ENCODE measurements at regions not wholly inside any gene's neighbourhood (a gene's known extent, or its start where the extent isn't known, plus 50 kb on each side); places are given as distances from the start of the nearest gene placed in this dataset.

- Mint-ChIP-seq H3K27me3 (peaks cover 3 to 5% of the 10 kb centered on the region in 2 donors), H3K36me3 (no peaks in the 10 kb centered on the region), H3K9me3 (no peaks in the 10 kb centered on the region), H3K4me3 (no peak overlapping the region), H3K27ac (no peak overlapping the region), H3K4me1 (peaks cover 0 to 2% (median 0%) of the 10 kb centered on the region in 4 donors)
- H3K4me3 ChIP-seq (ENCODE audit: low read length in 2 of 2), result no peak overlapping the region
- H3K9me3 ChIP-seq (ENCODE audit: control insufficient read depth in 1 of 2, low read length in 2 of 2), result no peaks in the 10 kb centered on the region
- no peak overlapping the region for H3K27ac ChIP-seq (ENCODE audit: low read depth, low read length)
- H3K4me1 ChIP-seq (ENCODE audit: insufficient read depth, low read length), result no peaks in the 10 kb centered on the region
- intact Hi-C loops (cut with micrococcal nuclease), result no loop called here
- ChIA-PET POLR2A (ENCODE audit: partially characterized antibody) (no interaction called here), CTCF (ENCODE audit: partially characterized antibody) (no interaction called here)
- DNase-seq, result no peak
- H3K36me3 ChIP-seq (ENCODE audit: insufficient read depth, low read length), result no peaks in the 10 kb centered on the region
- H3K27me3 ChIP-seq (ENCODE audit: insufficient read depth, low read length), result no peaks in the 10 kb centered on the region
Measured at GRCh38 chr17:33976831-33977230, 278.3 kb upstream of the CCL2 start.

GRCh38 chr17:33977729-33978514 is 277.2 kb upstream of the CCL2 start:
- H3K4me1 ChIP-seq (ENCODE audit: insufficient read depth, low read length), result no peaks in the 10 kb centered on the region
- no peaks in the 10 kb centered on the region for H3K9me3 ChIP-seq (ENCODE audit: control insufficient read depth in 1 of 2, low read length in 2 of 2)
- intact Hi-C loops (cut with micrococcal nuclease), result no loop called here
- no peaks in the 10 kb centered on the region for H3K27me3 ChIP-seq (ENCODE audit: insufficient read depth, low read length)
- Mint-ChIP-seq H3K4me1 (peaks cover 0 to 2% (median 0%) of the 10 kb centered on the region in 4 donors), H3K27me3 (peaks cover 3 to 5% of the 10 kb centered on the region in 2 donors), H3K4me3 (no peak overlapping the region), H3K9me3 (no peaks in the 10 kb centered on the region), H3K36me3 (no peaks in the 10 kb centered on the region), H3K27ac (no peak overlapping the region)
- ChIA-PET POLR2A (ENCODE audit: partially characterized antibody) (no interaction called here), CTCF (ENCODE audit: partially characterized antibody) (no interaction called here)
- DNase-seq, result no peak
- H3K4me3 ChIP-seq (ENCODE audit: low read length in 2 of 2), result no peak overlapping the region
- no peaks in the 10 kb centered on the region for H3K36me3 ChIP-seq (ENCODE audit: insufficient read depth, low read length)
- H3K27ac ChIP-seq (ENCODE audit: low read depth, low read length), result no peak overlapping the region

GRCh38 chr17:33978889-33979288 is 276.2 kb upstream of the CCL2 start:
- CTCF ChIA-PET (ENCODE audit: partially characterized antibody), result no interaction called here
- no peaks in the 10 kb centered on the region for H3K36me3 Mint-ChIP-seq
- intact Hi-C loops (cut with micrococcal nuclease), result no loop called here
- Histone ChIP-seq H3K27ac (ENCODE audit: low read depth, low read length) (no peak overlapping the region), H3K4me3 (ENCODE audit: low read length in 2 of 2) (no peak overlapping the region), H3K4me1 (ENCODE audit: insufficient read depth, low read length) (no peaks in the 10 kb centered on the region), H3K27me3 (ENCODE audit: insufficient read depth, low read length) (no peaks in the 10 kb centered on the region), H3K9me3 (ENCODE audit: control insufficient read depth in 1 of 2, low read length in 2 of 2) (no peaks in the 10 kb centered on the region), H3K36me3 (ENCODE audit: insufficient read depth, low read length) (no peaks in the 10 kb centered on the region)
- H3K4me3 Mint-ChIP-seq, result no peak overlapping the region
- POLR2A ChIA-PET (ENCODE audit: partially characterized antibody), result no interaction called here
- peaks cover 3 to 5% of the 10 kb centered on the region in 2 donors for H3K27me3 Mint-ChIP-seq
- H3K27ac Mint-ChIP-seq, result no peak overlapping the region
- no peaks in the 10 kb centered on the region for H3K9me3 Mint-ChIP-seq
- peaks cover 0 to 2% (median 0%) of the 10 kb centered on the region in 4 donors for H3K4me1 Mint-ChIP-seq
- no peak for DNase-seq

GRCh38 chr17:33980193-33980592 is 274.9 kb upstream of the CCL2 start:
- Histone ChIP-seq H3K27me3 (ENCODE audit: insufficient read depth, low read length) (no peaks in the 10 kb centered on the region), H3K4me3 (ENCODE audit: low read length in 2 of 2) (no peak overlapping the region), H3K27ac (ENCODE audit: low read depth, low read length) (no peak overlapping the region), H3K9me3 (ENCODE audit: control insufficient read depth in 1 of 2, low read length in 2 of 2) (no peaks in the 10 kb centered on the region), H3K4me1 (ENCODE audit: insufficient read depth, low read length) (no peaks in the 10 kb centered on the region), H3K36me3 (ENCODE audit: insufficient read depth, low read length) (no peaks in the 10 kb centered on the region)
- H3K9me3 Mint-ChIP-seq, result no peaks in the 10 kb centered on the region
- H3K4me3 Mint-ChIP-seq, result no peak overlapping the region
- H3K4me1 Mint-ChIP-seq, result peaks cover 0 to 2% (median 0%) of the 10 kb centered on the region in 4 donors
- POLR2A ChIA-PET (ENCODE audit: partially characterized antibody), result no interaction called here
- peaks cover 4 to 6% of the 10 kb centered on the region in 2 donors for H3K27me3 Mint-ChIP-seq
- CTCF ChIA-PET (ENCODE audit: partially characterized antibody), result no interaction called here
- H3K36me3 Mint-ChIP-seq, result no peaks in the 10 kb centered on the region
- DNase-seq, result no peak
- no peak overlapping the region for H3K27ac Mint-ChIP-seq
- intact Hi-C loops (cut with micrococcal nuclease), result no loop called here

GRCh38 chr17:33981711-33982601 is 273.1 kb upstream of the CCL2 start:
- ChIA-PET POLR2A (ENCODE audit: partially characterized antibody) (no interaction called here), CTCF (ENCODE audit: partially characterized antibody) (no interaction called here)
- H3K27me3 Mint-ChIP-seq, result peaks cover 2 to 6% of the 10 kb centered on the region in 2 donors
- no peak overlapping the region for H3K27ac Mint-ChIP-seq
- H3K9me3 ChIP-seq (ENCODE audit: control insufficient read depth in 1 of 2, low read length in 2 of 2), result no peaks in the 10 kb centered on the region
- no peaks in the 10 kb centered on the region for H3K36me3 Mint-ChIP-seq
- intact Hi-C loops (cut with micrococcal nuclease), result no loop called here
- no peaks in the 10 kb centered on the region for H3K9me3 Mint-ChIP-seq
- H3K4me3 ChIP-seq (ENCODE audit: low read length in 2 of 2), result no peak overlapping the region
- no peaks in the 10 kb centered on the region for H3K27me3 ChIP-seq (ENCODE audit: insufficient read depth, low read length)
- no peak overlapping the region for H3K27ac ChIP-seq (ENCODE audit: low read depth, low read length)
- peaks cover 0 to 2% (median 0%) of the 10 kb centered on the region in 4 donors for H3K4me1 Mint-ChIP-seq
- no peaks in the 10 kb centered on the region for H3K4me1 ChIP-seq (ENCODE audit: insufficient read depth, low read length)
- no peaks in the 10 kb centered on the region for H3K36me3 ChIP-seq (ENCODE audit: insufficient read depth, low read length)
- H3K4me3 Mint-ChIP-seq, result no peak overlapping the region
- DNase-seq, result no peak

GRCh38 chr17:33982909-33983308 is 272.2 kb upstream of the CCL2 start:
- Mint-ChIP-seq H3K36me3 (no peaks in the 10 kb centered on the region), H3K27ac (no peak overlapping the region), H3K4me1 (peaks cover 0 to 2% (median 0%) of the 10 kb centered on the region in 4 donors), H3K27me3 (peaks cover 4 to 7% of the 10 kb centered on the region in 2 donors), H3K4me3 (no peak overlapping the region), H3K9me3 (no peaks in the 10 kb centered on the region)
- DNase-seq, result no peak
- H3K36me3 ChIP-seq (ENCODE audit: insufficient read depth, low read length), result no peaks in the 10 kb centered on the region
- ChIA-PET POLR2A (ENCODE audit: partially characterized antibody) (no interaction called here), CTCF (ENCODE audit: partially characterized antibody) (no interaction called here)
- intact Hi-C loops (cut with micrococcal nuclease), result no loop called here
- H3K9me3 ChIP-seq (ENCODE audit: control insufficient read depth in 1 of 2, low read length in 2 of 2), result no peaks in the 10 kb centered on the region
- H3K27ac ChIP-seq (ENCODE audit: low read depth, low read length), result no peak overlapping the region
- no peaks in the 10 kb centered on the region for H3K27me3 ChIP-seq (ENCODE audit: insufficient read depth, low read length)
- H3K4me3 ChIP-seq (ENCODE audit: low read length in 2 of 2), result no peak overlapping the region
- no peaks in the 10 kb centered on the region for H3K4me1 ChIP-seq (ENCODE audit: insufficient read depth, low read length)

- no peaks in the 10 kb centered on the region for H3K36me3 Mint-ChIP-seq
- H3K27ac Mint-ChIP-seq, result no peak overlapping the region
- H3K4me1 Mint-ChIP-seq, result peaks cover 0 to 2% (median 0%) of the 10 kb centered on the region in 4 donors
- ChIA-PET POLR2A (ENCODE audit: partially characterized antibody) (no interaction called here), CTCF (ENCODE audit: partially characterized antibody) (no interaction called here)
- H3K27ac ChIP-seq (ENCODE audit: low read depth, low read length), result no peak overlapping the region
- no peaks in the 10 kb centered on the region for H3K36me3 ChIP-seq (ENCODE audit: insufficient read depth, low read length)
- no peak overlapping the region for H3K4me3 Mint-ChIP-seq
- no peak overlapping the region for H3K4me3 ChIP-seq (ENCODE audit: low read length in 2 of 2)
- H3K9me3 Mint-ChIP-seq, result peaks cover 0 to 4% (median 0%) of the 10 kb centered on the region in 8 donors
- no peaks in the 10 kb centered on the region for H3K27me3 ChIP-seq (ENCODE audit: insufficient read depth, low read length)
- DNase-seq, result no peak
- intact Hi-C loops (cut with micrococcal nuclease), result no loop called here
- no peaks in the 10 kb centered on the region for H3K4me1 ChIP-seq (ENCODE audit: insufficient read depth, low read length)
- H3K27me3 Mint-ChIP-seq, result peaks cover 4 to 12% of the 10 kb centered on the region in 2 donors
- H3K9me3 ChIP-seq (ENCODE audit: control insufficient read depth in 1 of 2, low read length in 2 of 2), result no peaks in the 10 kb centered on the region
Measured at GRCh38 chr17:33983824-33984574, 271.1 kb upstream of the CCL2 start.

Measured in CD4-positive, alpha-beta memory T cell (primary cell).